DND-41 (cell line): ENCODE measurements at regions not wholly inside any gene's neighbourhood (a gene's known extent, or its start where the extent isn't known, plus 50 kb on each side); places are given as distances from the start of the nearest gene placed in this dataset.

Source experiments
- ATAC-seq: fragments of 200-7000 bp; cut with Tn5 transposase; 3 replicates; pipeline ENCODE4 v1.9.1; 2021; ENCODE audit warnings: low read depth; ENCODE audit not compliant: insufficient read depth
- DNase-seq: peaks from one replicate; pipeline ENCODE4 v3.0.0-alpha.2; 2020
- H2AFZ ChIP-seq: 2 replicates; pipeline ENCODE4 v1.6.0; 2012; ENCODE audit warnings: low read depth, low read length
- H3K27ac ChIP-seq: 2 replicates; pipeline ENCODE4 v1.5.1; 2012; ENCODE audit warnings: low read length, inconsistent platforms
- H3K27me3 ChIP-seq: fragments of 200-600 bp; sonication (generic); 2 replicates; pipeline ENCODE4 v1.6.0; 2012; ENCODE audit warnings: low read length, mild to moderate bottlenecking, inconsistent platforms; ENCODE audit not compliant: insufficient read depth, poor library complexity
- H3K36me3 ChIP-seq: 2 replicates; pipeline ENCODE4 v1.5.1; 2012; ENCODE audit warnings: low read length, inconsistent platforms; ENCODE audit not compliant: insufficient read depth
- H3K4me1 ChIP-seq: 2 replicates; pipeline ENCODE4 v1.5.1; 2012; ENCODE audit warnings: mild to moderate bottlenecking, low read length; ENCODE audit not compliant: insufficient read depth
- H3K4me2 ChIP-seq: 2 replicates; pipeline ENCODE4 v1.6.0; 2012; ENCODE audit warnings: mild to moderate bottlenecking, moderate library complexity, low read length, inconsistent platforms; ENCODE audit not compliant: insufficient read depth
- H3K4me3 ChIP-seq, 2 experiments: fragments of 200-600 bp in 1 of 2; shearing (Covaris generic) in 1 of 2; 2 replicates each; pipeline ENCODE4 v1.5.1; 2012 to 2016; ENCODE audit warnings: inconsistent platforms in 2 of 2, low read length in 2 of 2, mild to moderate bottlenecking in 2 of 2, low read depth in 1 of 2, moderate library complexity in 1 of 2
- H3K79me2 ChIP-seq: 2 replicates; pipeline ENCODE4 v1.6.0; 2012; ENCODE audit warnings: low read length, inconsistent platforms; ENCODE audit not compliant: insufficient read depth
- H3K9ac ChIP-seq: 2 replicates; pipeline ENCODE4 v1.6.0; 2012; ENCODE audit warnings: low read depth, mild to moderate bottlenecking, inconsistent platforms, low read length, moderate library complexity
- H3K9me3 ChIP-seq: 2 replicates; pipeline ENCODE4 v1.5.1; 2012; ENCODE audit warnings: low read length, moderate library complexity, mild to moderate bottlenecking, inconsistent platforms; ENCODE audit not compliant: insufficient read depth, severe bottlenecking
- H4K20me1 ChIP-seq: 2 replicates; pipeline ENCODE4 v1.6.0; 2012; ENCODE audit warnings: low read length; ENCODE audit not compliant: insufficient read depth
- CTCF ChIP-seq: IDR thresholded peaks from 2 replicates; pipeline ENCODE4 v1.5.1; 2012; ENCODE audit warnings: borderline replicate concordance, low read length, moderate library complexity, mild to moderate bottlenecking; ENCODE audit not compliant: poor library complexity, severe bottlenecking; ENCODE audit errors: extremely low read depth
- EZH2 ChIP-seq: IDR thresholded peaks from 3 replicates; pipeline ENCODE4 v1.6.1; 2012; ENCODE audit warnings: borderline replicate concordance, low read depth, mild to moderate bottlenecking, moderate library complexity, low read length, inconsistent platforms; ENCODE audit not compliant: severe bottlenecking

- Histone ChIP-seq H3K9ac (no peak overlapping the region), H3K27me3 (no peaks in the 10 kb centered on the region), H3K27ac (no peak overlapping the region), H3K4me3 (no peak overlapping the region), H4K20me1 (no peaks in the 10 kb centered on the region), H3K4me2 (no peak overlapping the region), H3K36me3 (no peaks in the 10 kb centered on the region), H3K9me3 (no peaks in the 10 kb centered on the region), H2AFZ (no peak overlapping the region), H3K79me2 (no peaks in the 10 kb centered on the region), H3K4me1 (no peaks in the 10 kb centered on the region)
- ATAC-seq (no peak), DNase-seq (no peak)
- TF ChIP-seq CTCF = no peak
- TF ChIP-seq EZH2 = no peak
Measured at GRCh38 chr22:49464037-49464436, 363.6 kb downstream of the BRD1 start.

GRCh38 chr22:49462795-49463194 is 364.9 kb downstream of the BRD1 start:
- Histone ChIP-seq H3K79me2 (no peaks in the 10 kb centered on the region), H3K27me3 (no peaks in the 10 kb centered on the region), H3K36me3 (no peaks in the 10 kb centered on the region), H3K4me1 (no peaks in the 10 kb centered on the region), H3K27ac (no peak overlapping the region), H2AFZ (no peak overlapping the region), H3K4me2 (no peak overlapping the region), H3K9me3 (no peaks in the 10 kb centered on the region), H4K20me1 (no peaks in the 10 kb centered on the region), H3K4me3 (no peak overlapping the region), H3K9ac (no peak overlapping the region)
- no peak for ATAC-seq
- no peak for DNase-seq
- no peak for TF ChIP-seq EZH2
- no peak for TF ChIP-seq CTCF

DNA sequence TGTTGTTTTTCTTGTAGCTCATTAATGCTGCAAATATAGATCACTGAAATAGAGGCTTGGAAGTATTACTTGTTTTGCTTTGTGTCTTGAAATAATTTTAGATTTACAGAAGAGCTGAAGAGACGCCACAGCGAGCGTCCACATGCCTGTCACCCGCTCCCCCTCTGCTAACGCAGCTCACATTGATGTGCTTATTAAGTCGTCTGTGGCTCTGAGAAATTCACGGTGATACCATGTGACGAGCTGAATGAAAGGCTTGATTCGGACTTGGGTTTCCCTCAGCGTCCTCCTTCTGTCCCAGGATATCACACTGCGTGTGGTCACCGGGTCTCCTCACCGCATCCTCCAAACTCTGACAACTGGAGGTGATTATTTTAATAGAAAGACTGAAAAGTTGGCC is 365.4 kb downstream of the BRD1 start:
- Histone ChIP-seq H3K79me2 (no peaks in the 10 kb centered on the region), H3K36me3 (no peaks in the 10 kb centered on the region), H3K27ac (no peak overlapping the region), H3K9ac (no peak overlapping the region), H3K27me3 (no peaks in the 10 kb centered on the region), H3K9me3 (no peaks in the 10 kb centered on the region), H3K4me3 (no peak overlapping the region), H4K20me1 (no peaks in the 10 kb centered on the region), H3K4me1 (no peaks in the 10 kb centered on the region), H2AFZ (no peak overlapping the region), H3K4me2 (no peak overlapping the region)
- DNase-seq (no peak), ATAC-seq (no peak)
- TF ChIP-seq CTCF (no peak), EZH2 (no peak)

DNA sequence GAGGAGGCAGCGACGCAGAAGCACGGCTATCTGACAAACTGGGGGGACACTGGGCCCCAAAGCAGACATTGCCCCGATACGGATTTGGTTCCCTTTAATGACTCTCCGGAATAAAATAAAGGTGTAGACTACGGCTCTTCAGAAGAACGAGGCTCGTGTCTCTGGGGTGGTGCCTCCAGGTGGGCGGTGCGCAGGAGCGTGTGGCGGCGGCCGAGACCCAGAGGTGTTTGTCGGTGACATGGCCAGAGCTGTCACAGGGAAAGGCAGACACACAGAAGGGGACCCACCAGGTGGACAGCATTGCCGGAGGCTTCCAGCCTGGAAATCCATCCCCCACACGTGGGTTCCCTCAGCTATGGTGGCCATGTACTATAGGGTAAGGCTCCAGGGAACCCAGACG is 366.0 kb downstream of the BRD1 start:
- Histone ChIP-seq H3K9me3 (no peaks in the 10 kb centered on the region), H2AFZ (no peak overlapping the region), H3K9ac (no peak overlapping the region), H3K4me3 (no peak overlapping the region), H3K4me2 (no peak overlapping the region), H4K20me1 (no peaks in the 10 kb centered on the region), H3K4me1 (no peaks in the 10 kb centered on the region), H3K27ac (no peak overlapping the region), H3K27me3 (no peaks in the 10 kb centered on the region), H3K79me2 (no peaks in the 10 kb centered on the region), H3K36me3 (no peaks in the 10 kb centered on the region)
- ATAC-seq (no peak), DNase-seq (no peak)
- no peak for TF ChIP-seq CTCF
- TF ChIP-seq EZH2 = no peak
